ENCODE measurements at regions not wholly inside any gene's neighbourhood (a gene's known extent, or its start where the extent isn't known, plus 50 kb on each side); places are given as distances from the start of the nearest gene placed in this dataset.

GRCh38 chr7:11251436-11251835 lies 277.8 kb downstream of the PHF14 start:
- POLR2A ChIA-PET = no interaction called here
- H3K4me3 ChIP-seq = no peak overlapping the region
- no peaks in the 10 kb centered on the region for H3K4me1 ChIP-seq
- no peak overlapping the region for H3K4me2 ChIP-seq
- H3K27ac ChIP-seq = no peak overlapping the region
- TF ChIP-seq CTCF (IDR thresholded peaks at IDR 0.05) = no peak
- no peak for TF ChIP-seq RNF2 (IDR thresholded peaks at IDR 0.05; ENCODE audit: borderline replicate concordance, low read depth)
- no peak for TF ChIP-seq POLR2A (IDR thresholded peaks at IDR 0.05; ENCODE audit: low read length)
- no peak for TF ChIP-seq GATA3 (IDR thresholded peaks at IDR 0.05; ENCODE audit: borderline replicate concordance)
- no peak for TF ChIP-seq FOSB (CRISPR knock-in tag; IDR thresholded peaks at IDR 0.05)
- TF ChIP-seq BHLHE40 (IDR thresholded peaks at IDR 0.05; ENCODE audit: low read depth, low read length) = no peak
- TF ChIP-seq HMGXB4 (CRISPR knock-in tag; IDR thresholded peaks at IDR 0.05; ENCODE audit: borderline replicate concordance) = no peak
- no peak for TF ChIP-seq PBX3 (IDR thresholded peaks at IDR 0.05)
- no peak for TF ChIP-seq MAZ (IDR thresholded peaks at IDR 0.05; ENCODE audit: borderline replicate concordance, low read depth, low read length)
- no peak for TF ChIP-seq ZSCAN20 (CRISPR knock-in tag; IDR thresholded peaks at IDR 0.05)
- no peak for TF ChIP-seq HOXB5 (CRISPR knock-in tag; IDR thresholded peaks at IDR 0.05)
- TF ChIP-seq JUNB (IDR thresholded peaks at IDR 0.05) = no peak
- TF ChIP-seq EHF (CRISPR knock-in tag; IDR thresholded peaks at IDR 0.05) = no peak
- TF ChIP-seq FOXS1 (CRISPR knock-in tag; IDR thresholded peaks at IDR 0.05) = no peak
- no peak for TF ChIP-seq NPAS2 (CRISPR knock-in tag; IDR thresholded peaks at IDR 0.05; ENCODE audit: borderline replicate concordance)
- no peak for TF ChIP-seq NFE2L2 (conservative IDR thresholded peaks at IDR 0.05; ENCODE audit: low read length)
- TF ChIP-seq NR3C1 (IDR thresholded peaks at IDR 0.05) = no peak
- DNase-seq (ENCODE audit: low read depth in 1 of 2, low spot score in 1 of 2) (no peak), FAIRE-seq (no peak), ATAC-seq (no peak)
- WGBS (ENCODE audit: missing lambda C conversion rate) = 9% methylated on average over 2 of the region's 2 CpGs
- CTCF ChIA-PET = no interaction called here
- H3K9me3 ChIP-seq = no peaks in the 10 kb centered on the region

- no peak for FAIRE-seq
- Histone ChIP-seq H3K9me3 (no peaks in the 10 kb centered on the region), H3K4me1 (no peaks in the 10 kb centered on the region), H3K4me2 (no peak overlapping the region), H3K27ac (no peak overlapping the region), H3K4me3 (no peak overlapping the region)
- no peak for TF ChIP-seq RAD21 (conservative IDR thresholded peaks at IDR 0.05 in 1 of 2, IDR thresholded peaks at IDR 0.05 in 1 of 2)
- TF ChIP-seq CEBPB (IDR thresholded peaks at IDR 0.05) = no peak
- TF ChIP-seq NFE2L2 (conservative IDR thresholded peaks at IDR 0.05; ENCODE audit: low read length) = no peak
- TF ChIP-seq HEYL (CRISPR knock-in tag; IDR thresholded peaks at IDR 0.05) = no peak
- TF ChIP-seq PHF8 (IDR thresholded peaks at IDR 0.05; ENCODE audit: borderline replicate concordance, low read depth) = no peak
- ChIA-PET POLR2A (no interaction called here), CTCF (no interaction called here)
- no peak for DNase-seq (ENCODE audit: low read depth in 1 of 2, low spot score in 1 of 2)
- ATAC-seq = no peak
- WGBS (ENCODE audit: missing lambda C conversion rate) = 34% methylated on average over 4 of the region's 4 CpGs
These were observed 278.4 kb downstream of the PHF14 start for GRCh38 chr7:11252011-11252607.

Data from A549 (cell line).